LNCAP (cell line): ENCODE measurements at regions not wholly inside any gene's neighbourhood (a gene's known extent, or its start where the extent isn't known, plus 50 kb on each side); places are given as distances from the start of the nearest gene placed in this dataset.

Experiments
- TF ChIP-seq, protein P1 (sequence below): fragments of 450-650 bp; IDR thresholded peaks from 2 replicates; pipeline ENCODE4 v1.5.1; 2017; ENCODE audit warnings: mild to moderate bottlenecking

- TF ChIP-seq, protein P1, sequence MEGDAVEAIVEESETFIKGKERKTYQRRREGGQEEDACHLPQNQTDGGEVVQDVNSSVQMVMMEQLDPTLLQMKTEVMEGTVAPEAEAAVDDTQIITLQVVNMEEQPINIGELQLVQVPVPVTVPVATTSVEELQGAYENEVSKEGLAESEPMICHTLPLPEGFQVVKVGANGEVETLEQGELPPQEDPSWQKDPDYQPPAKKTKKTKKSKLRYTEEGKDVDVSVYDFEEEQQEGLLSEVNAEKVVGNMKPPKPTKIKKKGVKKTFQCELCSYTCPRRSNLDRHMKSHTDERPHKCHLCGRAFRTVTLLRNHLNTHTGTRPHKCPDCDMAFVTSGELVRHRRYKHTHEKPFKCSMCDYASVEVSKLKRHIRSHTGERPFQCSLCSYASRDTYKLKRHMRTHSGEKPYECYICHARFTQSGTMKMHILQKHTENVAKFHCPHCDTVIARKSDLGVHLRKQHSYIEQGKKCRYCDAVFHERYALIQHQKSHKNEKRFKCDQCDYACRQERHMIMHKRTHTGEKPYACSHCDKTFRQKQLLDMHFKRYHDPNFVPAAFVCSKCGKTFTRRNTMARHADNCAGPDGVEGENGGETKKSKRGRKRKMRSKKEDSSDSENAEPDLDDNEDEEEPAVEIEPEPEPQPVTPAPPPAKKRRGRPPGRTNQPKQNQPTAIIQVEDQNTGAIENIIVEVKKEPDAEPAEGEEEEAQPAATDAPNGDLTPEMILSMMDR = no peak
These were observed 138.3 kb downstream of the SQOR start for GRCh38 chr15:45773149-45773548.

DNA sequence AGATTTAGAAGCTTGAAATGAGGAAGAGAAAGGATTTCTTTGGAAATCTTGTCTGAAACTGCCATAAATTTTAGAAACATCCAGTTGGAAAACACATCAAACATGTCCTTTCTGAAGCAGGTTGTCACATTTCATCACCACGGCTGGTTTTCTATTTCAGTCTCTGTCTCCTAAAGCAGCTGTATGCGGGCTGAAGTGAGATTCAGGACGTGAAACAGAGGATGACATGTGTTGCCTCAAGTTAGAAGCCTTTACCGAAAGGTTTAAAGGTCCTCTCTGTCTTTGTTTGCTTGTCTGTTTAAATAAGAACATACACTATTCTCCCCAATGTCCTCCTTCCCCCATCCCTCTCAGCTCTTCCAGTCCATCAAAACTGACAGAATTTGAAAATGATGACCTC lies 141.9 kb downstream of the SQOR start:
- TF ChIP-seq, protein P1 = no peak

DNA sequence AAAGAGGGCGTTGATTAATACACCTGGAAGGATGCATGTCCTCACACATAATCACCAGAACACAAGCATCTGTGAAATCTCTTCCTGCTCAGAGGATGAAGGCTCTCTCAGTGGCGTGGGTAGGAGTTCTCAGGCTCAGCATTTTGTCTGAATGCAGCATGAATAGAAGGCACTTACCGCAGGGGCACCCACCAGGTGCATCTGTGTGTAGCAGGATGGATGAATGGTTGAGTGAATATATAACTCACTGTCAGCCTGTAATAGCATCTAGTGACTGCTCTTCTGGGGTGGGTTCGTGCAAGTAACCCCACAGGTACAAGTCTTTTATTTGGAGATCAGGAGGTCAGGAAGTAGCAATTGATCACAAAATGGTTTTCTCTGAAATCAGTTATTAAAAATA lies 143.0 kb downstream of the SQOR start:
- TF ChIP-seq, protein P1 = no peak

GRCh38 chr15:45780352-45780751 lies 145.5 kb downstream of the SQOR start:
- TF ChIP-seq, protein P1 = no peak

DNA sequence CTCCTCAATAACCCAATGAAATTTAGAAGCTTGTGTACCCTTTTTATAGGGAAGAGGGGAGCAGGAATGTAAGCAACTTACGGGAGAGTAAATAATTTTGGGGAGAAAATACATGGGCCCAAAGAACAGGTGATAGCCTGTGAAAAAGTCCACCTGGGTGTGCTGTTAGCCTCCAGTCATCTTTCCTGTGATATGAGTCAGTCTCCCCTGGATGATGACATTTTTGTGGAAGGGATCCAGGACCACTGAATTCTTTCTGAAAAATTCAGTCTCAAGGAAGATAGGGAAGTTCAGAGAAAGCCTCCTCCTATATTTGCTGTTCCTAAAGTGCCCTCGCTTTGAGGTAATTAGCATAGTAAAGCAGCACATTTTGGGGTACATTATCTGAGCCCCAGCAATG lies 149.8 kb downstream of the SQOR start:
- TF ChIP-seq, protein P1 = no peak

DNA sequence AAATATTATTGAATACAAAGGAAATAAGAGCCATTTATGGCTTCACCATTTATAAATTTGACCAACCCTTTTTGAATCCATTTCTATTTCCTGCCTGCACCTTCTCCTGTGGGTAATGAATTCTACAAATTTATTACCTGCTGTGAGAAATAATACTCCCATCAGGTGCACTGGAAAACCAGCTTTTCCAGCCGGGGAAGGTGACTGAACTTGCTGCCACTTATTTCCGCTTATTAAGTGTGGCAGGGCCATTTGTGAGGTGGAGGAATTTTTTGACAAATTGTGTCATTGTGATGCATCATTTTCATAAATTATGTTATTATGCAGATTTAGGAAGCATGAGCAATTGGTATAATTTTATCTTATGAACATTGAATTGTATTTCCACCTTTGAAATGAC lies 151.1 kb downstream of the SQOR start:
- TF ChIP-seq, protein P1 = no peak

GRCh38 chr15:45790325-45790943 lies 155.6 kb downstream of the SQOR start:
- TF ChIP-seq, protein P1 = peak; percentile 80

GRCh38 chr15:45794304-45794703 lies 159.5 kb downstream of the SQOR start:
- TF ChIP-seq, protein P1 = no peak
